ENCODE measurements at regions not wholly inside any gene's neighbourhood (a gene's known extent, or its start where the extent isn't known, plus 50 kb on each side); places are given as distances from the start of the nearest gene placed in this dataset.

GRCh38 chr5:106072208-106072607 lies 1598.5 kb downstream of the EFNA5 start:
- TF ChIP-seq CTCF (conservative IDR thresholded peaks at IDR 0.05; ENCODE audit: low read depth, low read length) = no peak
- TF ChIP-seq SMC3 (IDR thresholded peaks at IDR 0.05; ENCODE audit: low read depth, low read length) = no peak

All from IMR-90 (cell line).